ENCODE measurements at regions not wholly inside any gene's neighbourhood (a gene's known extent, or its start where the extent isn't known, plus 50 kb on each side); places are given as distances from the start of the nearest gene placed in this dataset.

DNA sequence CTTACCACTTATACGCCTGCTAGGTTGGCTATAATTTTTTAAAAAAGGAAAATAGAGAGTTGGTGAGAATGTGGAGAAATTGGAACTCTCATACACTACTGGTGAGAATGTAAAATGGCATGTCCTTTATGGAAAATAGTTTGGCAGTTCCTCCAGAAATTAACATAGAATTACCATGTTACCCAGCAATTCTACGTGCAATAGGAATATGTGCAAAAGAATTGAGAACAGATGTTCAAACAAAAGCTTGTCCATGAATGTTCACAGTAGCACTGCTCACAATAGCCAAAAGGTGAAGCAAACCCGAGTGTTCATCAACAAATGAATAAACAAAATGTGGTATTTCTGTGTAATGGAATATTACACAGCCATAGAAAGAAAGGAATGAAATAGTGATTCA, 592.2 kb downstream of the DHX35 start:
- DNase-seq (ENCODE audit: low spot score) = no peak

DNA sequence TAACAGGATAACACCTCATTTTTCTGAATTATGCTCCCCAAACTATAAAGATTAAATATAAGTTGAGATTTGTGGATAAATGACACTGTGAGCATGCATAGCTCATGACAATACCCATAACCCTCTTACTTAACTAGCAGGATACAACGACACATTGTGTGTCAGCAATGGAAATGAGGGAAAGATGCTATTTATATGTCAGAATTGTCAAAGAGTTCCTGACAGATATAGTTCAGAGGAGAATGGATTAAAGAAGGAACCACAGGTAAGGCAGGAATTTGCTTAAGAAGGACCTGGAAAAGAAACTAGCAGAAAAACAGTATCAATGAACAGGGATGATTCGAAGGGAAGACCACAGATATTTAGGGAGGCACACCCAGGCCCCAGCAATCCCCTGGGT, 591.0 kb downstream of the DHX35 start:
- DNase-seq (ENCODE audit: low spot score) = no peak

DNA sequence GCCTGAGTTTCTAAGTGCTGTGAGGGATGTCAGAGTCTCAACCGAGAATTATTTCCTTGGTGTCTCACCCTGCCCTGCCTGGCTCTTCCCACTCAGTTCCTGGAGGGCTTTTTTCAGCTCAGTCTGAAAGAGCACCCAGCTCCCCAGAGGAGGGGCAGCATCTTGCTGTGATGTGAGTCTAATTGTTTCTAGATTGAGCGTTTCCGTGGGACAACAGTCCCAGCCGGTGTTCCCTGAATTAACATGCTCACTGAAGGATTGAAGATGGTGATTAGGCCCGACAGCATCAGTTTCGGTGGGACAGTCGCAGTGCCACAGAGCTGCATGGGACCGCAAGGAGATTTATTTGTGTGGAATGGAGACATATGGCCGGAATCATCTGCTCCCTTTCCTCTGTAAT, 587.6 kb downstream of the DHX35 start:
- DNase-seq (ENCODE audit: low spot score) = no peak

DNA sequence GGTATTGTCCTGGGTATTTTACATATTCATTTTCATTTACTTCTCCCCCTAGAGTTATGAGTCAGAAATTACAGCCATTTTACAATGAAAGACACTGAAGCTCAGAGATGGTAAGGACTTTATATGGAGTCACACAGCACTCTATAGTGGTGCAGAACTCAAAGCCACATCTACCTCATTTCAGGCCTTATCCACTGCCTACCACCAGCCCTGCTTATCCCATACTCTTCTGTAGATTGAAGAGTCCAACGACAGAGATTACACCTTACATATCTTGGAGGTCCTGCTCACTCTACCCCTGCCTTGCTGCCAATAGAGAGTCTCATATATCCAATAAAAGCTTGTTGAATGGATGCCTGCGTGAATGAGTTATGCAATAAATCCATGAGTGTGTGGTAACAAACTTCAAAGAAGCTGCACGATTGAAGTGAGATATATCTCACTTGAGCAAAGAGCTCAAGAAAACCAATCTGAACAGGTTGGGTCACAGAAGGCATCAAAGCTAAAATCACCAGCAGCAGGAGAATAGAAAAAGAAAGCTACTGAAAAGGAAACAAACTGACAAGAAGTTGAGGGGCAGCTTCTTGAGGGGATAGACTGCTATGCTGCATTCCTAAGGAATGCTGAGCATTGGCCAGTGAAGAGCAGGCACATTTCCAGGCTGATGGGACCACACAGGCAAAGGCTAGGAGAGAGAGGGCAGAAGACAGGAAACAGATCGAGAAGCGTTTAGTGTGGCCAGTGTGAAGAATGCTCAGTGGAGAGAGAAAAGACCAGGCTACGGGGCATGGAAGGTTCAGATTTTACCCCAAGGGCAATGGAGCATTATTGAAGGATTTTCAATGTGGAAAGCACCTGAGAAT, 585.6 kb downstream of the DHX35 start:
- no peak for DNase-seq (ENCODE audit: low spot score)

DNA sequence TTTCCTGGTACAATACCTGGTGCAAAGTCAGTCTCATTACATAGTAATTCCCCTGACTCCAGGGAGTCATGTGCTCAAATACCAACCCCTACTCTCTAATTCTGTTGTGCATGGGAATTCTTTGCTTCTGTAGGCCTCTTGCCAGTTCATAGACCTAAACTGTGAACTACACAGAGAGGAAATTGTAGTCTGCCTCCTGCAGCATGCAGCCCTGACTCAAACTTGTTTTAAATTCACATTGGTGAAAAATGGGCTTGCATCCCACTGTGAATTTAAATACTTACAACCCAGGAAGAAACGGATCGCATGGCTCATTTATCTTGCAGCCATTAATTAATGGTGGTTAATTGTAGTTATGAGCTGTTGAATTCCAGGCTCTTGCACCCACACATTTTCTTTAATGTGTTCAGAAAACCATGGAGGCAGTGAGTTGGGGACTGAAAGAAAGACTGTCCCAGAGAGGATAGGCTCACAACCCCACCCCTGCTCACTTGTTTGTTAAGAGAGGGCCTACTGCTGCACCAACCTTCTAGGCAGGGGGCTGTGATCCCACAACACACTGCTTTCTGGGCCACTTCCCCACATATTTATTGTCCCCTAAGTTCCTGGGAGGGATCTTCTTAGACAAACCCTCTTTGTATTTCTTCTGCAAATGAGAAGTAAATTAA, 579.1 kb downstream of the DHX35 start:
- DNase-seq (ENCODE audit: low spot score) = no peak

DNA sequence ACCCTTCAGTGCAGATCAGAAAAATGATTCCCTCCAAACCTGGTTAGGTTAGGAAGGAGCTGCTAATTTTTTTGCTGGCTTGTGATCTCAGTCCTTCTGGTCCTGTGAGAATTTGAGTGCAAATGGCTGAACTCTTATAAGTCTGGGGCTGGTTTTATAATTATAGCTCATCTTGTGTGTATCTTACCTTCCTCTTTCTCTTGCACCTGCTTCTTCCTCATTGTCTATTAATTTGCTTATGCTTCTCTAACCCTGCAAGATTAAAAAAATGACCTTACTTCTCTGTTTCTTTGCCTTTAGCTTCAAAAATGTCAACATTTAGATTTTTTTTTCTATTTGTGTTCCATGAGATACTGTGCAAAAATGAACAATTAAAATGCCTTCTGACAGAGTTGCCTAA, 576.2 kb downstream of the DHX35 start:
- no peak for DNase-seq (ENCODE audit: low spot score)

DNA sequence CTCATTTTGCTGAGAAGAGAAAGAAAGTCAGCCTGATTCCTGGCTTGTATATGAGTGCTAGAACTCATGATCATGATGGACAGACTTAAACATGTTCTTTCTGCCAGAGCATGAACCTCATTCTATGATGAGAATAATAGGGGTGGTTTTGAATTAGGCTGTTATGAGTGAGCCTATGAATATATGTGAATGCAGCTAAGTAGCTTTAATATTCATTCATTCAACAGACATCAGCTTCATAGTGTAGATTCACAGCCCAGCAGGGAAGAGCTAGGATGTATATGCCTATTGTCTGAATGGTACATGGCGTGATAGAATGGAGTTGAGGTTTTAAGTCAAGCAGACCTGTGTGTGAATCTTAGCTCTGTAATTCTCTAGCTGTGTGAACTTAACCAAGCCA, 573.2 kb downstream of the DHX35 start:
- DNase-seq (ENCODE audit: low spot score) = no peak

DNA sequence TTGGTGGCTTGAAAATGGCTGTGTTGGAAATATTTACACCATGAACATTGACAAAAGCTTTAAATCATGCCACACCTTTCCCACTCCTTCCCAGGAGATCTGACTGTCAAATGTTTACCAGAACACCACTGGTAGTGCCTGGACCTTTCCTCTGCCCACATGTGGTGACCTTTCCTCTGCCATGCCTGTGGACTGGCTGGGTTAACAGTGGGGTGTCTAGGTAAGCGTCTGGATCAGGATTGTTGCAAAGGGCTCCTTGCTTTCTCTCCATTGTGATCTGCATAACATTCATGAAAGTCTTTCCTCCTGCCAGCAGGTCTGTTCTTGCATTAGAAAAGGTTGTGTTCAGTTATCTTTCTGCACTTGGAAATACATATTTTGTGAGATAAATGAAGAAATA, 572.7 kb downstream of the DHX35 start:
- DNase-seq (ENCODE audit: low spot score) = no peak

DNA sequence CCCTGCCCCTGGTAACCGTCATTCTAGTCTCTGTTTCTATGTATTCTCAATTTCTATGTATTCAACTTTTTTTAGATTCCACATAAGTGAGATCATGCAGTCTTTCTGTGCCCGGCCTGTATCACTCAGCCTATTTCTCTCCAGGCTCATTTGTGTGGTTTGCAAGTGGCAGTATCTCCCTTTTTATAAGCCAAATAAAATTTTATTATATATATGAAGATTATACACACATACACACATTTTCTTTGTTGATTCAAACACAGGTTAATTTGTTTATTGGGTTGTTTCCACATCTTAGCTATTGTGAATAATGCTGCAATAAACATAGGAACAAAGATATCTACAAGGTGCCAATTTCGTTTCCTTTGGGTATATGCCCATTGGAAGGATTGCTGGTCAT, 571.7 kb downstream of the DHX35 start:
- DNase-seq (ENCODE audit: low spot score) = no peak

DNA sequence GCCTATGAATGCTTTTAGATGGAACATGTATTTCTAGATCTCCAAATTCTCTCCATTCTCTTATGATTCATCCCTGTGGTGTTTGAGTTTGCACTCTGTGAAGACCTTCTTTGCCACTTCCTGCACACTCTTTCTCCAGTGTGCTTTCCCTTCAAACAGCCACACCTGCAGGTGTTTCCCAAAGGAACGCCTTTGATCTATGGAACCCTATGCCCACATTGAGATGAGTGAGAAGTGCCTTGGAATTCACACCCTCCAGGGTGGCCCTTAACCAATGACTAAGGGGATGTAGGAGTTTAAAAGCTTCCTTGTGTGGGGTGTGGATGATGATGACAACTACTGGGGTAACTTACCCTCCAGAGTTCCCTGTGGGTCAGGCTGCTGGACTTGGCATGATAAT, 570.1 kb downstream of the DHX35 start:
- DNase-seq (ENCODE audit: low spot score) = no peak

DNA sequence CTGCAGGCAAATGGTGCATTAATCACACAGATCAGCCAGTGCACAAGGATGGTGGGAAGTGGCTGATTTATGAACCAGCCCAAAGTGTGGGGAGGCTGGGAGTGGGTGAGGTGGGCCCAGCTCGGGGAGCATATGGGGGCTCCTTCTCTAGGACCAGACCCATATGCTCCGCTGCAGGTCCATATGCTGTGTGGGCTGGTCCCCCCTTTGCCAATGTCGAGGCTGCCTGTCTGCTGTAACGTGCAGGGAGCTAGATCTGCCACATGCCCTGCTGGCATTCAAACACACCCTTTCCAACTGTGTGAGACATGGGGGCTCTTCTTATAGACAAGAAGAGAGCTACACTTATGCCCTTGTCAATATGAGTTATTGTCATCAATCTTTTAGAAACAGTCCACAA, 566.3 kb downstream of the DHX35 start:
- DNase-seq (ENCODE audit: low spot score) = no peak

DNA sequence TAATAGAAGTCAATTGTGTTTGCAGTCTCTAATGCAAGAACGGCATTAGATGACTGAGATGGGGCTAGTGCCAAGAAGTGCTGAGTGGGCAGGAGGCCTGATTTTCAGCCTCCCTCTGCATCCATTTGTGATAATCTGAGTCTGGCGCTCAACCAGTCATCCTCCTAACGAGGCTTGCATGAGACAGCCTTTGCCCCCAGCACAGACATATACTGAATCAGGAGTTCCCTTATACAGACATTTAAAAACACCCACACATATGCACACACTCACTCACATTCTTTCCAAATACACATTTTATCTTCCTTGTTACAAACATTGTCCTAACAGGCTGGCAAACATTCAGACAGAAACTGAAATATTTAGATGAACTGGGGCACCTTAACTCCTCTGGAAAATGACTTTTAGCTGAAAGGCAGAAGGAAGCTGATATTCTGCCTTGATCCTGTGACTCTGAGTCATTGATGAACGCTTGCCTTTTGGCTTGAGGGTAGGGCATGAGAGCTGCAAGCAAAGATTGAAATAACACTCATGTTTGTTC, 562.3 kb downstream of the DHX35 start:
- no peak for DNase-seq (ENCODE audit: low spot score)

DNA sequence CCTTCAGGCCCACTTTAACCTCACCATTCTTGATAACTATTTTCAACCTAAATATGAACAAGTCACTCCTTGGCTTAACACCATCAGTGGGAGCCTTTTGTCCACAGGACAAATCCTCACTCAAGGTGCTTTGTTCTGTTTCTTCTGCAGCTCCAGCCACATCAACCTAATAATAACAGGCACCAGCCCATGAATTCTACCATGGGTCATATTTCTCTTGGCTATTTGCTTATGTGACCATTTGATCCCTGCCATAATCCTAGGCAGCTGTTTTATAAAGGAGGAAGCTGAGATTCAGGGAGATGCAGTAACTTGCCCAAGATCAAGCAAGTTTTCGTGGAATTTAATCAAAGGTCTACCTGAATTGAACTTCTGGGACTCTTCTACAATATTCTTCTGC, 561.3 kb downstream of the DHX35 start:
- DNase-seq (ENCODE audit: low spot score) = no peak

DNA sequence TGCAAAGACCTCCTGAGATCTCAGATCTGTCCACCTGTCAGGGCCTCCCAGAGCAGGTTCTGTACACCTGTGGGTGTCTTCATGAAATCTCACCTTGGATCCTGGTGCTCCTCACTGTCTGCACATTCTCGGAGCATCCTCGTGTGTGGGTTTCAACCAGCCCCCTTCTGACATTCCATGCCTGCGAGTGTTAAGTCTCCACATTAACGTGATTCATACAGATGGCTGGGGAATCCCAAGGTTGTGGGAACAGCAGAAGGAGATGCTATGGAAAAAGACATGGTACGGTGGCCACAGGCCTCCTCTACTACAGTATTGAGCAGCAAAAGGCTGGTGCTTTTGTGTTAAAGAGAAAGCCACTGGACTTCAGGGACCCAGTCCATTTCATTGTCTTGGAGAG, 556.5 kb downstream of the DHX35 start:
- no peak for DNase-seq (ENCODE audit: low spot score)

DNA sequence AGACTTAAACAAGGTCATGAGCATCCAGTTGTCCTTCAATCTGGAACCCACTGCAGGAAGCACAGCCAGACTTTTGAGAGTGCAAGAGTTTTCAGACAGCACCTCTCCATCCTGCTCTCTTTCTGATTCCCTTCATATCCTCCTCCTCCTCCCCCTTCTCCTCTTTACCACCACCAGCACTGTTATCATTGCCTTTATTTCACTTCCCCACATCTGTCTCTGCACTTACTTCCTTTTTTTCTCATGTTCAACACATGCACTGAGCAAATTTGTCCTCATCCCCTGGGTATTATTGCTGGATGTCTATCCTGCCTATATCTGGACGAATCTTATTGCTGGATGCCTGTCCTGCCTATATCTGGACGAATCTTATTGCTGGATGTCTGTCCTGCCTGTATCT, 554.8 kb downstream of the DHX35 start:
- no peak for DNase-seq (ENCODE audit: low spot score)

DNA sequence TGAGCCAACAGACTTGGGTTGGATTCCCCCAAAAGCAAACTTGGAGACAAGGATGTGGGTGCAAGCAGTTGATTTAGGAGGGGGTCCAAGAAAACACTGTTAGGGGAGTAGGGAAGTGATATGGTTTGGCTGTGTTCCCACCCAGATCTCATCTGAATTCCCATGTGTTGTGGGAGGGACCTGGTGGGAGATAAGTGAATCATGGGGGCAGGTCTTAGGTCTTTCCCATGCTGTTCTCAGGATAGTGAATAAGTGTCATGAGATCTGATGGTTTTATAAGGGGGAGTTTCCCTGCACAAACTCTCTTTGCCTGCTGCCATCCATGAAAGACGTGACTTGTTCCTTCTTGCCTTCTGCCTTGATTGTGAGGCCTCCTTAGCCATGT, 542.6 kb downstream of the DHX35 start:
- DNase-seq (ENCODE audit: low spot score) = no peak

DNA sequence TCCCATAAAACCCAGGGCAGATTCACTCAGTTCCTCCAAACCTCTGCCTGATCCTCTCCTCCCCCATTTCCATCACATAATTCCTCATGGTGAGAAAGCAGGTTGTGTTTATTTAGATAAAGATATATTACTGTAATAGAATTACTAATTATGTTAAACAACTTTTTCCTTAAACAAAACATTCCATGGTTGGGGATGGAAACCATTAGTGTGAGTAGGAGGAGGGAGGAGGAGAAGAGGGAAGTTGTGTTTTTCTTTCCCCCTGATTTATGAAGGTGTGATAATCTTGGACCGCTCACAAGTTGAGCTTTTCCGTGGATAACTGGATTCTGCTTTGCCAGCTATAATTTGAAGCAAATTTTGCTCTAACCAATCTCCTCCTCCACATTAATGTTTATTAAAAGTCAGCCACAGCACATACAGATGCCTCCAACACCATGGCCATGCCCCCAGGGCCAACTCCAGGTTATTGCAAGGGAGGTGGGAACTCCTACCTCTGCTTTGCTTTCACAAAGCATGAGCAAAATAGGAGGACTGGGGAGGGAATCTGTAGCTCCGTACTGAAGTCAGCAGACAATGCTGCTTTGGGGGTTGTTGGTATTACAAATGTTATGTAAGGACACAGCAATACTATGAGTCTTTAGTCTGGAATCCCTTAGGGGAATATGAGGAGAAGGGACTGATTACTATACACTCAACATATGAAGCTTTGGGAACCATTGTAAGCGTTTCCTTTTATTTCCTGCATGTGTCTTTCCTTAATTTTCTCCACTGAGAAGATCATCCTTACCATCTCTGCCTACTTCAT, 542.0 kb downstream of the DHX35 start:
- DNase-seq (ENCODE audit: low spot score) = no peak

DNA sequence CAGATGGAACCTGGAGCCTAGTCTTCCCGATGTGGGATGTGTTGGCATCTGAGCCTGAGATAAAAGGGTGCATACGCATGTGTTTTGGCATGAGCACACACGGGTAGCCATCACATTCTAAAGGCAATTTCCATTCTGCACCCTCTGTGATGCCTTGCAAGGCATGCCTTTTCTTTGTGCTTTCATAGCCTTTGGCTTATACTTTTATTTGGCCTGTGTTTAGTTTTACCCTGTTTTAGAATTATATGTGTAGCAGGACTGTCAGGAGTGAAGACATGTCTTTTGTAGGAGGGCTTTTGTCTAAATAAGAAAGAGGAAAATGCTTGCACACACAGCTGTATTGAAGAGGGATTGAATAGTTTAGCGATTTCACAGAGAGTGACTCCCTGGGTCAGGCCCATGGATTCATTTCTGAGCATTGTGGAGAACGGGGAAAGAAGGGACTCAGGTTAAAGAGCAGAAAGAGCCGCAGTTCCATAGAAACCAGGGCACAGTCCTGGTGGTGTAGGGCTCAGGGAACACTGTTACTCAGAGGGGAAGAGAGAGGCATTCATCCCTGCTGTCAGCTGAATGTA, 530.2 kb downstream of the DHX35 start:
- DNase-seq (ENCODE audit: low spot score) = no peak

DNA sequence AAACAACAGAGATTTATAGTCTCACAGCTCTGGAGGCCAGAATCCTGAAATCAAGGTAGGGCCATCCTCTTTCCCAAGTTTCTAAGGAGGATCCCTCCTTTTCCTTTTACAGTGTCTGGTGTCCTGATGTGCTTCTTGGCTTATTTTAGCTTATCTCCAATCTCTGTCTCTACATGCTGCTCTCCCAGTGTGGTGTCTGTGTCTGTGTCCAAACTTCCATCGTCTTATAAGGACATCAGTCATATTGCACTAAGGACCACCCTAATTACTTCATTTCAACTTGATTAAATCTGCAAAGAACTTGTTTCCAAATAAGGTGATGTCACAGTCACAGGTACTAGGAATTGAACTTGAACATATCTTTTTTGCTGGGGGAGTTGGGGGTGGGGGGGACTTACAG, 529.6 kb downstream of the DHX35 start:
- no peak for DNase-seq (ENCODE audit: low spot score)

DNA sequence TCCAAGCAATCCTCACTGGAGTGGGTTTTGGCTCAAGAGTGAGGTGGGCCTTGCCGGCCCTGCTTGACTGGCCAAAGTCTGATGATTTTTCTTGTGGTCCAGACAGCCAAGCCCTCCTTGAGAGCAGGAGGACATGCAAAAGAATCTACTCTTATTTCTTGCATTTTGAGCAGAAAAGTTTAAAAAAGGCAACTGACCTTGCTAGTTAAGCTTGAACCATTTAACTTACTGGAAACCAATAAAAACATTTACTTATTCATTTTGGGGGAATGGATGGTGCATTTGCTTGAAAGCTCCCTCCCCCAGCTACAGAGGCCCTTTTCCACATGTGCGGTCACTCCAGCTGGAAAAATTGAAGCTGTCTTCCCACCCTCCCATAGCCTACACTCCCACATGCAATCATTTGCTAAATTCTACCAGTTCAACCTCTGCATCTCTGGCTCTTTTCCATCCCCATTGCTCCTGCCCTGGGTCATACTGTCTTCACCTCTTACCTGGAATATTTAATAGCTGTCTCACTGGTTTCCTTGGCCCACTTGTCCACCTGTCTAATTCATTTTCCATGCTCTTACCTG, 527.9 kb downstream of the DHX35 start:
- no peak for DNase-seq (ENCODE audit: low spot score)

DNA sequence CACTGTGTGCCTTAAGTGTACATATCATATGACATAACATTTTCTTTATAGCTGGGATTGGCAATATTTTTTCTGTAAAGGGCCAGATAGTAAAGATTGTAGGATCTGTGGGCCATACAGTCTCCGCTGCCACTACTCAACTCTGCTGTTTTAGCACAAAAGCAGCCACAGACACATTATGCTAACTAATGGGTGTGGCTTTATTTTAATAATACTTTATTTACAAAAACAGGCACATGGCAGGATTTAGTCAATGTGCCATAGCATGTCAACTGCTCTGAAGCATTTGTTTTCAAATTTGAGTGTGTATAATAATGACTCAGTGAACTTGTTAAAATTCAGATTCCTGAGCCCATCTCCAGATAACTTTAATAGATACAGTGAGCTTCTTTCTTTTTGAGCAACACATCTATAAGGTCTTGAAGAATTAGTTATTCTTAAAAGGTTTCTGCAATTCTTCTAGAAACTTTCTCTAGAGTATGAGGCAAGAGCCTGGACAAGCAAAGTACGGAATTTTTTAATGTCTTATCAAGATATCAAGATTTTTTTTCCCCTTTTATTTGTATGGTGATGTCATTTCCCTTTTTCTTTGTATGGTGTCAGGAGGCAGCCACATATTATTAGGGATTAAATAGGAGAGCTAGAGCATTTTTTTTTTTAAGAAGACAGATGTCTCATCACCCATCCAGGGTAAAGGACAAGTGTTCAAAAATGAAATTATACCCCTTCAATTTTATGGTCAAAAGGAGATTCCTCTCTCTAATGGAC, 518.3 kb downstream of the DHX35 start:
- no peak for DNase-seq (ENCODE audit: low spot score)

Data from LoVo (cell line).